Stomach (tissue), 4 donors: ENCODE measurements at regions not wholly inside any gene's neighbourhood (a gene's known extent, or its start where the extent isn't known, plus 50 kb on each side); places are given as distances from the start of the nearest gene placed in this dataset.

Source experiments
- CTCF ChIP-seq, 7 experiments: fragments of 450-650 bp in 4 of 7; fragments of 200-600 bp in 3 of 7; sonication (generic) in 3 of 7; IDR thresholded peaks; one replicate each; pipeline ENCODE4 v1.5.1; 2016 to 2019; ENCODE audit warnings: antibody characterized with exemption in 7 of 7, control low read depth in 2 of 7, mild to moderate bottlenecking in 1 of 7
- EP300 ChIP-seq: sonication (generic); formaldehyde crosslinking; IDR thresholded peaks from one replicate; pipeline ENCODE4 v1.6.1; 2017; ENCODE audit warnings: antibody characterized with exemption
- POLR2A ChIP-seq, 4 donors: fragments of 450-650 bp; IDR thresholded peaks; one replicate each; pipeline ENCODE4 v1.6.1; 2016; ENCODE audit warnings: antibody characterized with exemption in 4 of 4, control low read depth in 2 of 4, mild to moderate bottlenecking in 1 of 4, moderate library complexity in 1 of 4

GRCh38 chr9:118473521-118473920 is 769.3 kb downstream of the TLR4 start:
- TF ChIP-seq CTCF (IDR thresholded peaks at IDR 0.05): no peak
- TF ChIP-seq EP300: no peak
- TF ChIP-seq POLR2A (IDR thresholded peaks at IDR 0.05): no peak
